Heart left ventricle (tissue), 13 donors: ENCODE measurements at regions not wholly inside any gene's neighbourhood (a gene's known extent, or its start where the extent isn't known, plus 50 kb on each side); places are given as distances from the start of the nearest gene placed in this dataset.

Experiments used
- POLR2A ChIP-seq, 2 donors: fragments of 450-650 bp; IDR thresholded peaks; one replicate each; pipeline ENCODE4 v1.6.1; 2017; ENCODE audit warnings: antibody characterized with exemption in 2 of 2, mild to moderate bottlenecking in 2 of 2, moderate library complexity in 2 of 2
- TF ChIP-seq, protein P1 (sequence below), 12 donors: fragments of 200-600 bp; sonication (generic) in 4 of 12; IDR thresholded peaks; one replicate each; pipeline versions ENCODE4 v1.5.0 to v1.8.0; 2018 to 2022; ENCODE audit warnings: antibody characterized with exemption in 12 of 12, mild to moderate bottlenecking in 5 of 12
- donor health status: ischemic (EF 13 %, LVEDD 7.1; RV severe dilation, severe dysfunction).
- donor health status: DM: no; HTN: yes; CAD: no.
- donor health status: DM: no; HTN: no; CAD: no.
- donor health status: ischemic (EF 25% LVEDD 6.9; RV normal size, moderate dysfunction).
- donor health status: ischemic (EF 25% LVEDD 5.7; RV mildly dilated, moderate dysfunction).
- donor health status: ischemic (EF 35%, LVEDD 5.7; RV mildly dilated, moderate dysfunction).
- donor health status: nonischemic (EF 11% LVEDD 7.7; RV severe dilation, severe dysfunction).
- donor health status: DM: yes; HTN: yes; CAD: no.
- donor health status: PGD.
- donor health status: ischemic (EF 29% LVEDD 5.4; RV normal size, mild dysfunction).
- donor health status: nonischemic (EF 23%, LVEDD 6.1; RV moderate dilation, normal function).

DNA sequence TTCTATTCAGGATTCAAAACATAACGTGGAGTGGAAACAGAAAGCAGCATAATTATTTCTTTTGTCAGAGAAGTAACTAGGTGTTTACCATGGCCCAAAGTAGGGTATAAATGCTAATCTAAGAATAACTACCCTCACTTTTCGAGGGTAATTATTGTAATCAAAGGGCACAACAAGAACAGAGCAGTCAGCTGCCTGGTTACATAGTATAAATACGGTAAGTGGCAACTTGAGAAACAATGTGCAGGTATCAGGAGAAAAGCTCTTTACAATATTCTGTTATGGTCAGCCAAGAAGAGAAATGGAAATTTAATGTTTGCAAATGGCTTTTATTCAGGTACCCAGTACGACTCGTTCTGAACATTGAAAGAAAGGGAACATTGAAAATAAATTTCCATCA lies 242.0 kb upstream of the NPY start:
- no peak for TF ChIP-seq POLR2A (IDR thresholded peaks at IDR 0.05)
- TF ChIP-seq, protein P1, sequence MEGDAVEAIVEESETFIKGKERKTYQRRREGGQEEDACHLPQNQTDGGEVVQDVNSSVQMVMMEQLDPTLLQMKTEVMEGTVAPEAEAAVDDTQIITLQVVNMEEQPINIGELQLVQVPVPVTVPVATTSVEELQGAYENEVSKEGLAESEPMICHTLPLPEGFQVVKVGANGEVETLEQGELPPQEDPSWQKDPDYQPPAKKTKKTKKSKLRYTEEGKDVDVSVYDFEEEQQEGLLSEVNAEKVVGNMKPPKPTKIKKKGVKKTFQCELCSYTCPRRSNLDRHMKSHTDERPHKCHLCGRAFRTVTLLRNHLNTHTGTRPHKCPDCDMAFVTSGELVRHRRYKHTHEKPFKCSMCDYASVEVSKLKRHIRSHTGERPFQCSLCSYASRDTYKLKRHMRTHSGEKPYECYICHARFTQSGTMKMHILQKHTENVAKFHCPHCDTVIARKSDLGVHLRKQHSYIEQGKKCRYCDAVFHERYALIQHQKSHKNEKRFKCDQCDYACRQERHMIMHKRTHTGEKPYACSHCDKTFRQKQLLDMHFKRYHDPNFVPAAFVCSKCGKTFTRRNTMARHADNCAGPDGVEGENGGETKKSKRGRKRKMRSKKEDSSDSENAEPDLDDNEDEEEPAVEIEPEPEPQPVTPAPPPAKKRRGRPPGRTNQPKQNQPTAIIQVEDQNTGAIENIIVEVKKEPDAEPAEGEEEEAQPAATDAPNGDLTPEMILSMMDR (IDR thresholded peaks at IDR 0.05), result no peak
